ENCODE measurements at regions not wholly inside any gene's neighbourhood (a gene's known extent, or its start where the extent isn't known, plus 50 kb on each side); places are given as distances from the start of the nearest gene placed in this dataset.

DNA sequence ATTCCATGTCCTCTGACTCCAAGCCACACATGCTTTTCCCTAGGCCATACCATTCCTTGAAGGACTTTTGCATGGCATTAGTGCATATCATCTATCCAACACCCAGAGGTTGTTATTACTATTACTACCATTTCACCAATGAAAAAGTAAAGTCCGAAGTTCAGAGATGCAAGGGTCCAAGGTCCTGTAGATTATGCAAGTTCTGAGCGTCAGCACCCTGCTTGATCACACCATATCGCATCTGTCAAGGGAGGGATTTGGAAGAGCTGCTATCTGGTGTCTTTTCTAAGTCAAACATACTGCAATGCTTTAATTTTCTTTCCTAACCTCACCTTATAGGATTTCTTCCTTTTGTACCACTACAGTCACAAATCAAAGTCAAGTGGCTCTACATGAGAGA lies 214.7 kb upstream of the CADM1 start:
- Histone ChIP-seq H3K4me3 (ENCODE audit: low read length in 3 of 3) (no peak overlapping the region), H3K27me3 (ENCODE audit: control insufficient read depth in 3 of 3, insufficient read depth in 3 of 3, low read length in 3 of 3) (peaks cover 0 to 7% (median 0%) of the 10 kb centered on the region in 3 donors), H3K9me3 (ENCODE audit: control insufficient read depth in 3 of 3, low read length in 3 of 3) (no peaks in the 10 kb centered on the region), H3K36me3 (ENCODE audit: control insufficient read depth in 3 of 3, insufficient read depth in 3 of 3, low read length in 3 of 3) (no peaks in the 10 kb centered on the region), H3K4me1 (ENCODE audit: control insufficient read depth in 3 of 3, insufficient read depth in 3 of 3, low read length in 3 of 3) (peaks cover 0 to 5% (median 4%) of the 10 kb centered on the region in 3 donors), H3K27ac (ENCODE audit: low read depth, low read length) (no peak overlapping the region), H3K9ac (ENCODE audit: low read depth in 1 of 3, low read length in 3 of 3) (no peak overlapping the region)

DNA sequence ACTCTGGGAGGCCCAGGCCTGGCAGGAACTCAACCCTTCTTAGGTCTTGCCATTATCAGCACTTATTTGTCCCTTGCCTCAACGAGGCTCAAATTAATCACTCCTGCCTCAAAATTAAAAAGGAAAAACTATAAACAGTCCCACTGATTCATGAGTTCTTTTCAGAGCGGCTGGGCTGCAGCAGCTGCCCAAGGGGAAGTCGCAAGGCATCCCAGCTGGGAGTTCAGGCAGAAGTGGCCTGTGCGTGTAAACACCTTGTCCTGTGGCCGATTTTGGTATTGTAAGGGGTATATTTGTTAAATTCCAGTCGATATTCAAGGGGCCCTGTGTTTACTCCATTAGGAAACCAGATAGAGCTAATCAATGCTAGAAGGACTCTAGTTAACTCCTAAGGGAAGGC lies 213.9 kb upstream of the CADM1 start:
- Histone ChIP-seq H3K27ac (ENCODE audit: low read depth, low read length) (no peak overlapping the region), H3K4me1 (ENCODE audit: control insufficient read depth in 3 of 3, insufficient read depth in 3 of 3, low read length in 3 of 3) (peaks cover 0 to 5% (median 4%) of the 10 kb centered on the region in 3 donors), H3K9me3 (ENCODE audit: control insufficient read depth in 3 of 3, low read length in 3 of 3) (no peaks in the 10 kb centered on the region), H3K9ac (ENCODE audit: low read depth in 1 of 3, low read length in 3 of 3) (no peak overlapping the region), H3K4me3 (ENCODE audit: low read length in 3 of 3) (no peak overlapping the region), H3K27me3 (ENCODE audit: control insufficient read depth in 3 of 3, insufficient read depth in 3 of 3, low read length in 3 of 3) (peaks cover 0 to 7% (median 0%) of the 10 kb centered on the region in 3 donors), H3K36me3 (ENCODE audit: control insufficient read depth in 3 of 3, insufficient read depth in 3 of 3, low read length in 3 of 3) (no peaks in the 10 kb centered on the region)

DNA sequence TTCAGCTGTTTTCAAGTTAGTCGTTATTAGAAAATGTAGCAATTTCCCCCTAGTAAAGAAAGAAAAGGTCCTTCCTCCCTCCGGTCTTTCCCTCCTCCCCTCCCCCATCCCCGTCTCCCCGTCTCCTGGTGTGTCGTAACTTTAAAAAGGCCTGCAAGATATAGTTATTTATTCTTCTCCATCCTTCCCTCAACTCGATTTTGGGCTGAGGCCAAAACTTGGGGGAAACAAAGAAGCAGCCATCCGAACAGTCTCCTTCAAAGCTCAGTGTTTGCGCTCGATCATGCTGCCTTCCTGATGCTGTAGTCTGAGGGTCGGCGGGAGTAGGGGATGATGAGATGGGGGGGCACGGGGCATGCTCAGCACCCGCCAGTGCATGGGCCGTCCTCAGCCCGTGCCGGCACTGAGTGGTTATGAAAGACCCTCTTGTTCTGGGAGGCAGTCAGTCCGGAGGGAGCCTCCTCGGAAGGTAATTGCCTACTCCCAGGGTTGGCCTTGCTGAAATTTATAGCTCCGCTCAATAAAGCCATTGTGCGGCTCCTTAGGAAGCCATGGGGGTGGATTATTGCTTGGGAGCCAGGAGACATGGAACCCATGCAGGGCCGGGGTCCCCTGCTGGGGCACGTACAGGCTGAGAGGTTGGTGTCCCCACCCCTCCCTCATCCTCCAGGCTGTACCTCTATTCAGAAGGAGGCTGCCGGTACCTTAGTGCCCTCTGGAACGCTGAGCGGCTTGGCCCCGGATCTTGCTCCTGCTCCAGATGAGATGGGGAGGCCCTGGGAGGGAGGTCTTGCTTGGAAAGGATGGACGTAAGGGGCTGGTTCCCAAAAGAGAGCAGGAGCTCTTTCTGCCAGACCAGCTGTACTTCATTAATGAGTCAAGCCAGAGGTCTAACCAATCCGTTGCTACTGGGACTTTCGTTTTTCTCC lies 212.7 kb upstream of the CADM1 start:
- Histone ChIP-seq H3K9me3 (ENCODE audit: control insufficient read depth in 3 of 3, low read length in 3 of 3) (no peaks in the 10 kb centered on the region), H3K27ac (ENCODE audit: low read depth, low read length) (no peak overlapping the region), H3K36me3 (ENCODE audit: control insufficient read depth in 3 of 3, insufficient read depth in 3 of 3, low read length in 3 of 3) (no peaks in the 10 kb centered on the region), H3K4me3 (ENCODE audit: low read length in 3 of 3) (no peak overlapping the region), H3K9ac (ENCODE audit: low read depth in 1 of 3, low read length in 3 of 3) (no peak overlapping the region), H3K4me1 (ENCODE audit: control insufficient read depth in 3 of 3, insufficient read depth in 3 of 3, low read length in 3 of 3) (peaks cover 0 to 5% (median 4%) of the 10 kb centered on the region in 3 donors), H3K27me3 (ENCODE audit: control insufficient read depth in 3 of 3, insufficient read depth in 3 of 3, low read length in 3 of 3) (peaks cover 0 to 7% (median 0%) of the 10 kb centered on the region in 3 donors)

DNA sequence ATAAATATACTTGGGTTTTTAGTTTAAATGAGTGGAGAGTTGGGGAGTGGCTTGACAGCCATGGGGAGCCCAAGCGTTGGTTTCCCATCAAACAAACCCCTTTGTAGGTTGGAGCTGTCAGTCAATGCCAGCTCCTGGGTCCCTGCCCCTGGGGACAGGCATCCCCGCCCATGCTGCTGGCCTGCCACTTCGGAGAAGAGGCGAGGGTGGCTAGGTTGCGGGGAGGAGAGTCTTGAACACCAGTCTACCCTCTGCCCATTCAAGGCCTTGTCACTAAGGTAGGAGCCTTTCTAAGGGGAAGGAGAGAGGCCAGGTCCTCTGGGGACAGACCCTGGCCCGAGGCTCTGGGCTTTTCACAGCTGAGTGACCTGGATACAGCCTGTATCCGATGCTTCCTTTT lies 211.9 kb upstream of the CADM1 start:
- Histone ChIP-seq H3K4me1 (ENCODE audit: control insufficient read depth in 3 of 3, insufficient read depth in 3 of 3, low read length in 3 of 3) (peaks cover 0 to 5% (median 0%) of the 10 kb centered on the region in 3 donors), H3K27ac (ENCODE audit: low read depth, low read length) (no peak overlapping the region), H3K9ac (ENCODE audit: low read depth in 1 of 3, low read length in 3 of 3) (no peak overlapping the region), H3K9me3 (ENCODE audit: control insufficient read depth in 3 of 3, low read length in 3 of 3) (no peaks in the 10 kb centered on the region), H3K36me3 (ENCODE audit: control insufficient read depth in 3 of 3, insufficient read depth in 3 of 3, low read length in 3 of 3) (no peaks in the 10 kb centered on the region), H3K27me3 (ENCODE audit: control insufficient read depth in 3 of 3, insufficient read depth in 3 of 3, low read length in 3 of 3) (peaks cover 0 to 7% (median 0%) of the 10 kb centered on the region in 3 donors), H3K4me3 (ENCODE audit: low read length in 3 of 3) (no peak overlapping the region)

DNA sequence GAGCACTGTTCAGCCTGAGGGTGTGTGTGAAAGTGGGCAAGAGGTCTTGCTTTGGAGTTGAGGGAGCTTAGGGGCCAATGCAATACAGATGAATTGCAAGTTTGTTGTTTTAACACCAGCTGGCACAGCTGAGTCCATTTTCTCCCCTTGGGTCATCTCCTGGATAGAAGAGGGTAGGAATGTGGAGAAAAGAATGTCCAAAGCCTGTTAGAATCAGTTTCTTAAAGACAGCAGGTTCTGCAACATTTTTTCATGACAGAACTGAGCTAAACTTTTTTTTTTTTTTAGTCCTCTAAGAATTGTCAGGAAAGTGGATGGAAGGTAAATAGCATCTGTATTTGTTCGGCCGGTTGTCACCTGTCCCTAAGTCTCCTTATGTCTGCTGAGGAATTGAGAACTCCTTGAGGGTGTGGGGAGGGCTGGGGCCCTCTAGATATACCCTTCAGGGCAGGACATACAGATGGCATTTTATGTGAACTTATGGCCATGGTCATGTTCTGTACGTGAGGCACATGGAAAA lies 211.1 kb upstream of the CADM1 start:
- Histone ChIP-seq H3K9me3 (ENCODE audit: control insufficient read depth in 3 of 3, low read length in 3 of 3) (no peaks in the 10 kb centered on the region), H3K4me3 (ENCODE audit: low read length in 3 of 3) (no peak overlapping the region), H3K4me1 (ENCODE audit: control insufficient read depth in 3 of 3, insufficient read depth in 3 of 3, low read length in 3 of 3) (peaks cover 0 to 5% (median 0%) of the 10 kb centered on the region in 3 donors), H3K27ac (ENCODE audit: low read depth, low read length) (no peak overlapping the region), H3K36me3 (ENCODE audit: control insufficient read depth in 3 of 3, insufficient read depth in 3 of 3, low read length in 3 of 3) (no peaks in the 10 kb centered on the region), H3K27me3 (ENCODE audit: control insufficient read depth in 3 of 3, insufficient read depth in 3 of 3, low read length in 3 of 3) (peaks cover 0 to 9% (median 0%) of the 10 kb centered on the region in 3 donors), H3K9ac (ENCODE audit: low read depth in 1 of 3, low read length in 3 of 3) (no peak overlapping the region)

DNA sequence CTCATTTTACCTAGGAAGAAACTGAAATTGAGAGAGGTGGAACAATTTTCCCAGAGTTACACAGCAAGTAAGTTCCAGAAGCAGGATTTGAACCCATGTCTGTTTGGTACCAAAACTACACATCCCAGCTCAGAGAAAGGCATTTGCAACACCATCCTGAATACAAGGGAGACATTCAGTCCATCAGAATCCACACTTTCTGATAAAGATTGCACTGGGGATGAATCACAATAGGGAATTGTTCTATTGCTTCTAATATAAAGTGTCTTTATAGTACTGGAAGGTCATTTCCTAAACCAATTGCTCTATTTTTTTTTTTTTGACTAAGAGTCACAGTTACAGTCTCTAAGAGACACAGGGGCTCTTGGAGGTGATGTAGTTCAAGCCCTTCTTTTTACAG lies 208.1 kb upstream of the CADM1 start:
- peaks cover 0 to 8% (median 5%) of the 10 kb centered on the region in 3 donors for H3K4me1 ChIP-seq (ENCODE audit: control insufficient read depth in 3 of 3, insufficient read depth in 3 of 3, low read length in 3 of 3)
- H3K36me3 ChIP-seq (ENCODE audit: control insufficient read depth in 3 of 3, insufficient read depth in 3 of 3, low read length in 3 of 3), result no peaks in the 10 kb centered on the region
- H3K27me3 ChIP-seq (ENCODE audit: control insufficient read depth in 3 of 3, insufficient read depth in 3 of 3, low read length in 3 of 3), result peaks cover 0 to 9% (median 0%) of the 10 kb centered on the region in 3 donors
- no peak overlapping the region for H3K4me3 ChIP-seq (ENCODE audit: low read length in 3 of 3)
- no peak overlapping the region for H3K9ac ChIP-seq (ENCODE audit: low read depth in 1 of 3, low read length in 3 of 3)
- no peaks in the 10 kb centered on the region for H3K9me3 ChIP-seq (ENCODE audit: control insufficient read depth in 3 of 3, low read length in 3 of 3)
- no peak overlapping the region for H3K27ac ChIP-seq (ENCODE audit: low read depth, low read length)

DNA sequence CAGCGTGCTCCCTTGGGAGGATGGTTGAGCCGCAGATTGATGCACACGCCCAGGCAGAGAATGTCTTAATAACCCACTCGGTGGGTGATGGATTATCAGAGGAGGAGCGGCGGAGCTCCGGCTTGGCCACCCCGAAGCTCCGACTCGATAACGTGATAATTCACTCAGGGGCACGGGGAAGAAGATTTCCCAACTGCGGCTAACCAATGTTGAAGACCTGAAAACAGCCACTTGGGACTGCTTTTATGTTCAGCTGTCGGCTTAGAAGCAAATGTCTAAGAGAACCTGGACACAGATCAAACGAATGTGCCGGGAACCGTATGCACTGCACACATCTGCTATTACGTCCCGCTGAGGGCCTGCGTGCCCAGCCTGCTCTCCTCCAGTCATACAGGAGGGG lies 206.8 kb upstream of the CADM1 start:
- no peaks in the 10 kb centered on the region for H3K9me3 ChIP-seq (ENCODE audit: control insufficient read depth in 3 of 3, low read length in 3 of 3)
- H3K4me1 ChIP-seq (ENCODE audit: control insufficient read depth in 3 of 3, insufficient read depth in 3 of 3, low read length in 3 of 3), result peaks cover 0 to 12% (median 5%) of the 10 kb centered on the region in 3 donors
- no peaks in the 10 kb centered on the region for H3K36me3 ChIP-seq (ENCODE audit: control insufficient read depth in 3 of 3, insufficient read depth in 3 of 3, low read length in 3 of 3)
- no peak overlapping the region for H3K9ac ChIP-seq (ENCODE audit: low read depth in 1 of 3, low read length in 3 of 3)
- H3K27ac ChIP-seq (ENCODE audit: low read depth, low read length), result no peak overlapping the region
- peaks cover 0 to 7% (median 0%) of the 10 kb centered on the region in 3 donors for H3K27me3 ChIP-seq (ENCODE audit: control insufficient read depth in 3 of 3, insufficient read depth in 3 of 3, low read length in 3 of 3)
- no peak overlapping the region for H3K4me3 ChIP-seq (ENCODE audit: low read length in 3 of 3)

DNA sequence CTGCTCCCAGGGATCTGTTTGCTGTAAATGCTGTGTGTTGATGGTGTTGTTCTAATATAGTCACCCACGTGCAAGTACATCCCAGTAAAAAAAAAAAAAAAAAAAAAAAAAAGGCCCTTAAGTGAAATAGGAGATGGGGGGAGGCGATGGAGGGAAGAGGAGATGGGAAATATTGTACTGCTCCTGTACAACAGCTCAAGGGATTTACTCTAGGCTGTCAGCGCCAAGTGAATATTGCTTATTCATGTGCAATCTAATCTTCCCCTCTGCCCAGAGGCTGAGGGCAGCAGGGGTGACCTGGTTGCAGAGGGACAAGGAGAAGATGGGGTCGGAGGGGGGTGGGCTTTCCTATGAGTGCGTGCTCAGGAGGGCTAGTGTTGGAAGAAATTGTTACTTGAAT lies 206.2 kb upstream of the CADM1 start:
- Histone ChIP-seq H3K4me3 (ENCODE audit: low read length in 3 of 3) (no peak overlapping the region), H3K9ac (ENCODE audit: low read depth in 1 of 3, low read length in 3 of 3) (no peak overlapping the region), H3K36me3 (ENCODE audit: control insufficient read depth in 3 of 3, insufficient read depth in 3 of 3, low read length in 3 of 3) (no peaks in the 10 kb centered on the region), H3K9me3 (ENCODE audit: control insufficient read depth in 3 of 3, low read length in 3 of 3) (no peaks in the 10 kb centered on the region), H3K27me3 (ENCODE audit: control insufficient read depth in 3 of 3, insufficient read depth in 3 of 3, low read length in 3 of 3) (peaks cover 0 to 7% (median 0%) of the 10 kb centered on the region in 3 donors), H3K4me1 (ENCODE audit: control insufficient read depth in 3 of 3, insufficient read depth in 3 of 3, low read length in 3 of 3) (peaks cover 0 to 12% (median 5%) of the 10 kb centered on the region in 3 donors), H3K27ac (ENCODE audit: low read depth, low read length) (no peak overlapping the region)

DNA sequence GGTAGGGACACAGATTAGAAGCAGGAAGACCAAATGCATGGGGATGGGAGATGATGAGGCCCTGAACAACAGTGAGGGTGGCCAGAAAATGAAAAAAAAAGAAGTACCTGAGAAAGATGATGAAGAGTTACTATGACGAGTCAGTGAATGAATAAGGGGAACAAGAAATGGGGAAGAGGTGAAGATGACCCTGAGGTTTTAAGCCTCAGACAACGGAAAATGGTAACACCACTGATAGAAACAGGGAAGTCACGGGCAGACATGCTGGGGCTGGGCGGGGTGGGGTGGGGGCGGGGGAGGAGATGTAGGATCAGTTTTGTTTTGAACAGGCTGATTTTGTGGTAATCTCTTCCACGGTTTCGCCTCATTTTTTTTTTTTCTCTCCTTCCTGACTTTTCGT lies 205.1 kb upstream of the CADM1 start:
- Histone ChIP-seq H3K4me3 (ENCODE audit: low read length in 3 of 3) (no peak overlapping the region), H3K27ac (ENCODE audit: low read depth, low read length) (no peak overlapping the region), H3K9me3 (ENCODE audit: control insufficient read depth in 3 of 3, low read length in 3 of 3) (no peaks in the 10 kb centered on the region), H3K27me3 (ENCODE audit: control insufficient read depth in 3 of 3, insufficient read depth in 3 of 3, low read length in 3 of 3) (peaks cover 0 to 3% (median 0%) of the 10 kb centered on the region in 3 donors), H3K9ac (ENCODE audit: low read depth in 1 of 3, low read length in 3 of 3) (no peak overlapping the region), H3K36me3 (ENCODE audit: control insufficient read depth in 3 of 3, insufficient read depth in 3 of 3, low read length in 3 of 3) (no peaks in the 10 kb centered on the region), H3K4me1 (ENCODE audit: control insufficient read depth in 3 of 3, insufficient read depth in 3 of 3, low read length in 3 of 3) (peaks cover 0 to 12% (median 5%) of the 10 kb centered on the region in 3 donors)

Data from skeletal muscle tissue (tissue), 3 donors.